Smooth muscle cell (in vitro differentiated cells): ENCODE measurements at regions not wholly inside any gene's neighbourhood (a gene's known extent, or its start where the extent isn't known, plus 50 kb on each side); places are given as distances from the start of the nearest gene placed in this dataset.

Source experiments
- DNase-seq: peaks from one replicate; lab custom pipeline; 2025; ENCODE audit not compliant: unreplicated experiment; lab: John Stamatoyannopoulos, UW
- H2AFZ ChIP-seq: fragments of 200-600 bp; sonication (generic); 2 replicates; pipeline ENCODE4 v1.6.0; 2016; ENCODE audit warnings: antibody characterized with exemption, low read depth, mild to moderate bottlenecking
- H3F3A ChIP-seq: fragments of 200-600 bp; sonication (generic); 2 replicates; pipeline ENCODE4 v1.6.0; 2017; ENCODE audit warnings: antibody characterized with exemption, low read depth
- H3K27ac ChIP-seq: fragments of 200-600 bp; sonication (generic); 2 replicates; pipeline ENCODE4 v1.5.1; 2016; ENCODE audit warnings: low read depth, mild to moderate bottlenecking
- H3K27me3 ChIP-seq: fragments of 200-600 bp; sonication (generic); 2 replicates; pipeline ENCODE4 v1.6.1; 2016; ENCODE audit warnings: low read depth, mild to moderate bottlenecking
- H3K36me3 ChIP-seq: fragments of 200-600 bp; sonication (generic); 2 replicates; pipeline ENCODE4 v1.5.1; 2016; ENCODE audit warnings: low read depth
- H3K4me1 ChIP-seq: fragments of 200-600 bp; sonication (generic); 2 replicates; pipeline ENCODE4 v1.5.1; 2016; ENCODE audit warnings: low read depth
- H3K4me2 ChIP-seq: fragments of 200-600 bp; sonication (generic); 2 replicates; pipeline ENCODE4 v1.6.0; 2016; ENCODE audit warnings: mild to moderate bottlenecking
- H3K4me3 ChIP-seq: fragments of 200-600 bp; sonication (generic); 2 replicates; pipeline ENCODE4 v1.5.1; 2016; ENCODE audit warnings: mild to moderate bottlenecking
- H3K79me2 ChIP-seq: fragments of 200-600 bp; sonication (generic); 2 replicates; pipeline ENCODE4 v1.6.0; 2016; ENCODE audit warnings: low read depth, mild to moderate bottlenecking
- H3K9ac ChIP-seq: fragments of 200-600 bp; sonication (generic); 2 replicates; pipeline ENCODE4 v1.6.0; 2016; ENCODE audit warnings: low read depth
- H3K9me3 ChIP-seq: fragments of 200-600 bp; sonication (generic); replicated peaks from 2 replicates; pipeline ENCODE4 v1.5.1; 2016; ENCODE audit warnings: low read depth
- H4K20me1 ChIP-seq: fragments of 200-600 bp; sonication (generic); 2 replicates; pipeline ENCODE4 v1.6.0; 2016; ENCODE audit warnings: low read depth
- CTCF ChIP-seq: fragments of 200-600 bp; sonication (generic); IDR thresholded peaks from 2 replicates; pipeline ENCODE4 v1.5.1; 2017; ENCODE audit warnings: borderline replicate concordance, mild to moderate bottlenecking, antibody characterized with exemption; ENCODE audit not compliant: insufficient read depth, poor library complexity, severe bottlenecking
- WGBS: methylation state at CpG from one replicate; pipeline ENCODE4 v1.1.7; 2016; ENCODE audit warnings: low lambda C conversion rate; 5-methylcytosine and 5-hydroxymethylcytosine counted together

GRCh38 chr4:149292425-149293007 lies 523.1 kb downstream of the IQCM start:
- no peak for TF ChIP-seq CTCF
- H3K79me2 ChIP-seq, result no peaks in the 10 kb centered on the region
- 81% methylated on average over 1 of the region's 1 CpG for WGBS
- H3K4me2 ChIP-seq, result no peak overlapping the region
- H3K9ac ChIP-seq, result no peak overlapping the region
- no peaks in the 10 kb centered on the region for H3K36me3 ChIP-seq
- H3F3A ChIP-seq, result no peaks in the 10 kb centered on the region
- no peak overlapping the region for H3K4me3 ChIP-seq
- no peaks in the 10 kb centered on the region for H3K4me1 ChIP-seq
- H3K27me3 ChIP-seq, result no peaks in the 10 kb centered on the region
- no peak overlapping the region for H3K27ac ChIP-seq
- H3K9me3 ChIP-seq, result no peaks in the 10 kb centered on the region
- H4K20me1 ChIP-seq, result no peaks in the 10 kb centered on the region
- H2AFZ ChIP-seq, result no peak overlapping the region
- no peak for DNase-seq

- no peak for TF ChIP-seq CTCF
- 59% methylated on average over 1 of the region's 1 CpG for WGBS
Observed at GRCh38 chr4:149291463-149291862, 524.2 kb downstream of the IQCM start.

GRCh38 chr4:149280806-149281205 lies 534.8 kb downstream of the IQCM start:
- Histone ChIP-seq H3K4me2 (no peak overlapping the region), H3K79me2 (no peaks in the 10 kb centered on the region), H3K4me1 (no peaks in the 10 kb centered on the region), H3K36me3 (no peaks in the 10 kb centered on the region), H3K4me3 (no peak overlapping the region), H3F3A (no peaks in the 10 kb centered on the region), H3K27ac (no peak overlapping the region), H3K9ac (no peak overlapping the region), H2AFZ (no peak overlapping the region), H3K9me3 (no peaks in the 10 kb centered on the region), H3K27me3 (no peaks in the 10 kb centered on the region), H4K20me1 (no peaks in the 10 kb centered on the region)
- DNase-seq, result no peak
- WGBS, result 70% methylated on average over 3 of the region's 3 CpGs
- TF ChIP-seq CTCF, result no peak

More at GRCh38 chr4:149291463-149291862, 524.2 kb downstream of the IQCM start:
- H3K4me2 ChIP-seq, result no peak overlapping the region
- H2AFZ ChIP-seq, result no peak overlapping the region
- no peaks in the 10 kb centered on the region for H3K9me3 ChIP-seq
- H3K36me3 ChIP-seq, result no peaks in the 10 kb centered on the region
- no peaks in the 10 kb centered on the region for H3K27me3 ChIP-seq
- H3K79me2 ChIP-seq, result no peaks in the 10 kb centered on the region
- no peak overlapping the region for H3K9ac ChIP-seq
- no peaks in the 10 kb centered on the region for H4K20me1 ChIP-seq
- H3K4me1 ChIP-seq, result no peaks in the 10 kb centered on the region
- H3K4me3 ChIP-seq, result no peak overlapping the region
- DNase-seq, result no peak
- H3K27ac ChIP-seq, result no peak overlapping the region
- H3F3A ChIP-seq, result no peaks in the 10 kb centered on the region

GRCh38 chr4:149279776-149280175 lies 535.9 kb downstream of the IQCM start:
- H3K9ac ChIP-seq, result no peak overlapping the region
- no peak overlapping the region for H3K4me2 ChIP-seq
- no peak overlapping the region for H2AFZ ChIP-seq
- H3K79me2 ChIP-seq, result no peaks in the 10 kb centered on the region
- no peaks in the 10 kb centered on the region for H3K4me1 ChIP-seq
- no peaks in the 10 kb centered on the region for H3K9me3 ChIP-seq
- no peaks in the 10 kb centered on the region for H3K27me3 ChIP-seq
- no peaks in the 10 kb centered on the region for H4K20me1 ChIP-seq
- WGBS, result 62% methylated on average over 4 of the region's 4 CpGs
- H3K4me3 ChIP-seq, result no peak overlapping the region
- no peaks in the 10 kb centered on the region for H3F3A ChIP-seq
- no peaks in the 10 kb centered on the region for H3K36me3 ChIP-seq
- DNase-seq, result no peak
- no peak overlapping the region for H3K27ac ChIP-seq
- no peak for TF ChIP-seq CTCF
